ENCODE measurements at regions not wholly inside any gene's neighbourhood (a gene's known extent, or its start where the extent isn't known, plus 50 kb on each side); places are given as distances from the start of the nearest gene placed in this dataset.

GRCh38 chr5:5795074-5795771 lies 372.7 kb downstream of the ICE1 start:
- ATAC-seq (ENCODE audit: low FRiP score) (no peak), DNase-seq (no peak)
- H3K9me3 ChIP-seq (ENCODE audit: control insufficient read depth, low read length) = no peaks in the 10 kb centered on the region
- intact Hi-C loops (cut with DNase I) = no loop called here
- H3K4me1 ChIP-seq (ENCODE audit: control insufficient read depth in 1 of 2, insufficient read depth in 2 of 2, low read length in 2 of 2) = no peaks in the 10 kb centered on the region
- no peaks in the 10 kb centered on the region for H3K27me3 ChIP-seq (ENCODE audit: control insufficient read depth in 1 of 2, insufficient read depth in 2 of 2, low read length in 1 of 2)
- H3K4me3 ChIP-seq (ENCODE audit: low read length in 2 of 2) = no peak overlapping the region
- H3K27ac ChIP-seq (ENCODE audit: low read depth in 1 of 2, low read length in 2 of 2) = no peak overlapping the region
- WGBS, 2 donors = 50 to 52% methylated on average over 14 of the region's 14 CpGs
- H3K36me3 ChIP-seq (ENCODE audit: control insufficient read depth in 1 of 2, insufficient read depth in 2 of 2, low read length in 1 of 2) = no peaks in the 10 kb centered on the region

GRCh38 chr5:5794118-5794560 lies 371.7 kb downstream of the ICE1 start:
- no peaks in the 10 kb centered on the region for H3K27me3 ChIP-seq (ENCODE audit: control insufficient read depth in 1 of 2, insufficient read depth in 2 of 2, low read length in 1 of 2)
- H3K4me1 ChIP-seq (ENCODE audit: control insufficient read depth in 1 of 2, insufficient read depth in 2 of 2, low read length in 2 of 2) = no peaks in the 10 kb centered on the region
- DNase-seq = no peak
- H3K36me3 ChIP-seq (ENCODE audit: control insufficient read depth in 1 of 2, insufficient read depth in 2 of 2, low read length in 1 of 2) = no peaks in the 10 kb centered on the region
- WGBS, 2 donors = 90 to 92% methylated on average over 4 of the region's 4 CpGs
- intact Hi-C loops (cut with DNase I) = no loop called here
- H3K9me3 ChIP-seq (ENCODE audit: control insufficient read depth, low read length) = no peaks in the 10 kb centered on the region
- H3K4me3 ChIP-seq (ENCODE audit: low read length in 2 of 2) = no peak overlapping the region
- no peak for ATAC-seq (ENCODE audit: low FRiP score)
- H3K27ac ChIP-seq (ENCODE audit: low read depth in 1 of 2, low read length in 2 of 2) = no peak overlapping the region

DNA sequence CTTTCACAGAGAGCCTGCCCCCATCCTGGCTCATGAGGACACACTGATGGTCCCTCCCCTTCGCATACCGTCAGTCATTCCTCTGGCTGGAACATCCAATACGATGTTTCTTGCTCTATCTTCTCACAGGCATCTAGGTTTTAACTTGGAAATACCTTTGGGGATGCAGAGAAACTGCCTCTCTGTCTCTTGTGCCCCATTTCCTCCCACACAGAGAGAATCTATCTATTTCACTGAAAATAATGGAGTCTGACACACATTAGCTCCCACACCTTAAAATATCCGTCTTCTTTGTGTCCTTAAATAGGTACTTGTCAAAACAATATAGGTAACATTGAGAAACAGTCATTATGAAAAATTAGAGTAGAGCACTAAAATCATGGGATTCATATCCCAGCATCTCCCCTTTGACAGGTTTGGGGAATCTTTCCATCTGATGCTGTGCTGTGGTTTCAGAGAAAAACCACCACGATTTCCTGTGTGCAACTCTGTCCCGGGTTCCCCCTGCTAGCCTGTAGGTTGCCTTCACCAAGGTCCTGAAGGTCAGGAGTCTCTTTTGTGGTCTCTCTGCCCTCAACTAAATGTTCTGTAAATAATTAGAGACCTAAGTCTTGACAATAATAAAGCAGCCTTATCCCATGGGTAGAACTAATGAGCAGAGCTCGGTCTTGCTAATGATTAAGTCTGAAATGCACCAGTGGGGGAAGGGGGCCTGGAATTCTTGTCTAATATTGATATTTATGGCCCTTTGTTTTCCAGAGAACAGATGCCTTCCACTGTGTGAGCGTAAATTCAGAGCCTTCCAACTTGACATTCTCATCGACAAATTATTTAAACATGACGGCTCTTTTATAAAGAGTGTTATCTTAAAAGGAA lies 371.0 kb downstream of the ICE1 start:
- intact Hi-C loops (cut with DNase I) = no loop called here
- DNase-seq (no peak), ATAC-seq (ENCODE audit: low FRiP score) (no peak)
- no peak overlapping the region for H3K4me3 ChIP-seq (ENCODE audit: low read length in 2 of 2)
- H3K27me3 ChIP-seq (ENCODE audit: control insufficient read depth in 1 of 2, insufficient read depth in 2 of 2, low read length in 1 of 2) = no peaks in the 10 kb centered on the region
- no peak overlapping the region for H3K27ac ChIP-seq (ENCODE audit: low read depth in 1 of 2, low read length in 2 of 2)
- WGBS, 2 donors = 78 to 82% methylated on average over 10 of the region's 10 CpGs
- H3K36me3 ChIP-seq (ENCODE audit: control insufficient read depth in 1 of 2, insufficient read depth in 2 of 2, low read length in 1 of 2) = no peaks in the 10 kb centered on the region
- no peaks in the 10 kb centered on the region for H3K9me3 ChIP-seq (ENCODE audit: control insufficient read depth, low read length)
- H3K4me1 ChIP-seq (ENCODE audit: control insufficient read depth in 1 of 2, insufficient read depth in 2 of 2, low read length in 2 of 2) = no peaks in the 10 kb centered on the region

DNA sequence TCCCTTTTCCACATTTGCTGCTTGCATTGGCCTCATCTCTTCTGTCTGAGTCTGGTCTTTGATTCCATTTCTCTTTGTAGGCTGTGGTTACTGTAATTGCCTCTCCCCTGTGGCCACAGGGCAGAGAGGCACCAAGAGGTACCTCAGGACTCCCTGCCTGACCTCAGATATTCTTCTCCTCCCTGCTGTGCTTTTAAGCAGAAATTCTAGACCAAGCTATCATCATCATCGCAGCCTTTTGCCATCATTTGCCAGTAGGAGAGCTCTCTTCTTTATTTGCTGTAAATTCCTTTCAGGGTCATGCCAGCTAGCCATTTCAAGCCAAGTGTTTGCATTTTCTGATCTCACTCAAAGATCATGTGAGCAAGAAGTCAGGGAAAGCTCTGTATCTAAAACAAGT lies 369.6 kb downstream of the ICE1 start:
- ATAC-seq (ENCODE audit: low FRiP score) (no peak), DNase-seq (no peak)
- no peaks in the 10 kb centered on the region for H3K4me1 ChIP-seq (ENCODE audit: control insufficient read depth in 1 of 2, insufficient read depth in 2 of 2, low read length in 2 of 2)
- 88 to 100% methylated on average over 1 of the region's 1 CpG for WGBS, 2 donors
- intact Hi-C loops (cut with DNase I) = no loop called here
- no peak overlapping the region for H3K27ac ChIP-seq (ENCODE audit: low read depth in 1 of 2, low read length in 2 of 2)
- H3K27me3 ChIP-seq (ENCODE audit: control insufficient read depth in 1 of 2, insufficient read depth in 2 of 2, low read length in 1 of 2) = no peaks in the 10 kb centered on the region
- no peaks in the 10 kb centered on the region for H3K9me3 ChIP-seq (ENCODE audit: control insufficient read depth, low read length)
- H3K36me3 ChIP-seq (ENCODE audit: control insufficient read depth in 1 of 2, insufficient read depth in 2 of 2, low read length in 1 of 2) = no peaks in the 10 kb centered on the region
- H3K4me3 ChIP-seq (ENCODE audit: low read length in 2 of 2) = no peak overlapping the region

DNA sequence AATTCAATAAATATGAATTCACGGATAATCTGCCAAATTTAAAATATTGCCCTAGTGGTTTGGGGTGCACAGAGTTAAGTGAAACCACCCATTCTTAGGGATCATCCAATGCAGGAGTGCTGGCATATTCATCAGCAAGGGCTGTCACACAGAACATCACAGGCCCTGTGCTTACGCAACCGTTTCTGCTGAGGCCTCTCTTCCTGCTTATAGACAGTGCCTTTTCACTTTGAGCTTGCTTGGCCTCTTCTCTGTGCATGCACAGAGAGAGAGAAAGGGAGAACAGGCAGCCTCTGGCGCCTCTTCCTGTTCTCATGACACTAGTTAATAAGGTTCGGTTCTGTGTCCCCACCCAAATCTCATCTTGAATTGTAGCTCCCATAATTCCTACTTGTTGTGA lies 366.3 kb downstream of the ICE1 start:
- H3K27me3 ChIP-seq (ENCODE audit: control insufficient read depth in 1 of 2, insufficient read depth in 2 of 2, low read length in 1 of 2) = no peaks in the 10 kb centered on the region
- H3K4me3 ChIP-seq (ENCODE audit: low read length in 2 of 2) = no peak overlapping the region
- ATAC-seq (ENCODE audit: low FRiP score) (no peak), DNase-seq (no peak)
- WGBS, 2 donors = 91 to 92% methylated on average over 5 of the region's 5 CpGs
- H3K36me3 ChIP-seq (ENCODE audit: control insufficient read depth in 1 of 2, insufficient read depth in 2 of 2, low read length in 1 of 2) = no peaks in the 10 kb centered on the region
- no peaks in the 10 kb centered on the region for H3K9me3 ChIP-seq (ENCODE audit: control insufficient read depth, low read length)
- no peak overlapping the region for H3K27ac ChIP-seq (ENCODE audit: low read depth in 1 of 2, low read length in 2 of 2)
- intact Hi-C loops (cut with DNase I) = no loop called here
- H3K4me1 ChIP-seq (ENCODE audit: control insufficient read depth in 1 of 2, insufficient read depth in 2 of 2, low read length in 2 of 2) = no peaks in the 10 kb centered on the region

GRCh38 chr5:5787373-5787772 lies 364.9 kb downstream of the ICE1 start:
- Histone ChIP-seq H3K4me3 (ENCODE audit: low read length in 2 of 2) (no peak overlapping the region), H3K36me3 (ENCODE audit: control insufficient read depth in 1 of 2, insufficient read depth in 2 of 2, low read length in 1 of 2) (no peaks in the 10 kb centered on the region), H3K9me3 (ENCODE audit: control insufficient read depth, low read length) (no peaks in the 10 kb centered on the region), H3K27ac (ENCODE audit: low read depth in 1 of 2, low read length in 2 of 2) (no peak overlapping the region), H3K4me1 (ENCODE audit: control insufficient read depth in 1 of 2, insufficient read depth in 2 of 2, low read length in 2 of 2) (no peaks in the 10 kb centered on the region), H3K27me3 (ENCODE audit: control insufficient read depth in 1 of 2, insufficient read depth in 2 of 2, low read length in 1 of 2) (no peaks in the 10 kb centered on the region)
- intact Hi-C loops (cut with DNase I) = no loop called here
- 90 to 92% methylated on average over 2 of the region's 2 CpGs for WGBS, 2 donors
- DNase-seq (no peak), ATAC-seq (ENCODE audit: low FRiP score) (no peak)

GRCh38 chr5:5784101-5784500 lies 361.6 kb downstream of the ICE1 start:
- intact Hi-C loops (cut with DNase I) = no loop called here
- Histone ChIP-seq H3K36me3 (ENCODE audit: control insufficient read depth in 1 of 2, insufficient read depth in 2 of 2, low read length in 1 of 2) (no peaks in the 10 kb centered on the region), H3K4me3 (ENCODE audit: low read length in 2 of 2) (no peak overlapping the region), H3K9me3 (ENCODE audit: control insufficient read depth, low read length) (no peaks in the 10 kb centered on the region), H3K27me3 (ENCODE audit: control insufficient read depth in 1 of 2, insufficient read depth in 2 of 2, low read length in 1 of 2) (peaks cover 0 to 1% of the 10 kb centered on the region in 2 donors), H3K4me1 (ENCODE audit: control insufficient read depth in 1 of 2, insufficient read depth in 2 of 2, low read length in 2 of 2) (no peaks in the 10 kb centered on the region), H3K27ac (ENCODE audit: low read depth in 1 of 2, low read length in 2 of 2) (no peak overlapping the region)
- ATAC-seq (ENCODE audit: low FRiP score) = no peak
- WGBS, 2 donors = 49 to 55% methylated on average over 5 of the region's 5 CpGs
- no peak for DNase-seq

- Histone ChIP-seq H3K27ac (ENCODE audit: low read depth in 1 of 2, low read length in 2 of 2) (no peak overlapping the region), H3K36me3 (ENCODE audit: control insufficient read depth in 1 of 2, insufficient read depth in 2 of 2, low read length in 1 of 2) (no peaks in the 10 kb centered on the region), H3K27me3 (ENCODE audit: control insufficient read depth in 1 of 2, insufficient read depth in 2 of 2, low read length in 1 of 2) (peaks cover 0 to 1% of the 10 kb centered on the region in 2 donors), H3K9me3 (ENCODE audit: control insufficient read depth, low read length) (no peaks in the 10 kb centered on the region), H3K4me3 (ENCODE audit: low read length in 2 of 2) (no peak overlapping the region), H3K4me1 (ENCODE audit: control insufficient read depth in 1 of 2, insufficient read depth in 2 of 2, low read length in 2 of 2) (no peaks in the 10 kb centered on the region)
- ATAC-seq (ENCODE audit: low FRiP score) (no peak), DNase-seq (no peak)
- intact Hi-C loops (cut with DNase I) = no loop called here
- WGBS, 2 donors = 41 to 42% methylated on average over 2 of the region's 2 CpGs
Measured at GRCh38 chr5:5783021-5783420, 360.5 kb downstream of the ICE1 start.

DNA sequence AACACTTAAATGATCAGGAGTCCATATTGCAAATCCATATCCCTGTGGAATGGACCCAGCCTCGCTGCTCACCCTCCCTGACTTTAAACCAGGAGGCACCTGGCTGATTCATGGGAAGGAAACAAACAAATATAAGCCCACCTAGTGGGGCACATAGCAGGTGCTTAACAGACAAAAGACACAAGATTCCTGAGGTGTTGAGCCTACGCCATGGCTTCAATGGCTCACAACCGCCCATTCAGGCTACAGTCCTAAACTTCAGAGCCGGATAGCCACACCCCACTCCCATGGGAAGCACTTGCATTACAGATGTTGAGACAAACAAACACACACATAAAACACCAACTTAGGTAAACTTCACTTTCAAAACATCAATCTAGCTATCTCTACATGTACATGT lies 359.9 kb downstream of the ICE1 start:
- Histone ChIP-seq H3K27me3 (ENCODE audit: control insufficient read depth in 1 of 2, insufficient read depth in 2 of 2, low read length in 1 of 2) (peaks cover 0 to 1% of the 10 kb centered on the region in 2 donors), H3K36me3 (ENCODE audit: control insufficient read depth in 1 of 2, insufficient read depth in 2 of 2, low read length in 1 of 2) (no peaks in the 10 kb centered on the region), H3K4me3 (ENCODE audit: low read length in 2 of 2) (no peak overlapping the region), H3K9me3 (ENCODE audit: control insufficient read depth, low read length) (no peaks in the 10 kb centered on the region), H3K4me1 (ENCODE audit: control insufficient read depth in 1 of 2, insufficient read depth in 2 of 2, low read length in 2 of 2) (no peaks in the 10 kb centered on the region), H3K27ac (ENCODE audit: low read depth in 1 of 2, low read length in 2 of 2) (no peak overlapping the region)
- DNase-seq (no peak), ATAC-seq (ENCODE audit: low FRiP score) (no peak)
- intact Hi-C loops (cut with DNase I) = no loop called here
- WGBS, 2 donors = 98 to 99% methylated on average over 4 of the region's 4 CpGs

All from aorta (tissue), 5 donors.